Limb (tissue), 2 donors: ENCODE measurements at regions not wholly inside any gene's neighbourhood (a gene's known extent, or its start where the extent isn't known, plus 50 kb on each side); places are given as distances from the start of the nearest gene placed in this dataset.
"Not testable (repeated sequence)": the region's sequence is repeated elsewhere in the genome, so short reads cannot be mapped to it uniquely, and the experiment has no call there.

ENCODE experiments used
- DNase-seq, 2 donors: peaks; one replicate each; pipeline ENCODE4 v3.0.0-alpha.2; 2016; ENCODE audit errors: extremely low spot score in 2 of 2

GRCh38 chr12:76292891-76293290, 55.3 kb downstream of the BBS10 start:
- DNase-seq: not testable (repeated sequence)

GRCh38 chr12:76292305-76292704, 55.9 kb downstream of the BBS10 start:
- not testable (repeated sequence) for DNase-seq

GRCh38 chr12:76290963-76291859, 57.0 kb downstream of the BBS10 start:
- DNase-seq: no peak

GRCh38 chr12:76288218-76288617, 60.0 kb downstream of the BBS10 start:
- no peak for DNase-seq

GRCh38 chr12:76284816-76285750, 63.1 kb downstream of the BBS10 start:
- DNase-seq: no peak

GRCh38 chr12:76282744-76283143, 65.5 kb downstream of the BBS10 start:
- no peak for DNase-seq

- DNase-seq: no peak
These were observed 70.7 kb downstream of the BBS10 start for GRCh38 chr12:76277480-76277879.

- no peak for DNase-seq
These were observed 71.6 kb downstream of the BBS10 start for GRCh38 chr12:76276499-76277151.

GRCh38 chr12:76275511-76276093, 72.6 kb downstream of the BBS10 start:
- DNase-seq: no peak

- DNase-seq: no peak
These were observed 73.7 kb downstream of the BBS10 start for GRCh38 chr12:76274420-76275083.

- DNase-seq: peak in 1 of 2 donors; percentile 38
These were observed 75.9 kb downstream of the BBS10 start for GRCh38 chr12:76272287-76272686.

GRCh38 chr12:76270657-76271358, 77.4 kb downstream of the BBS10 start:
- no peak for DNase-seq

- no peak for DNase-seq
These were observed 79.9 kb downstream of the BBS10 start for GRCh38 chr12:76268267-76268666.

- no peak for DNase-seq
These were observed 81.4 kb downstream of the BBS10 start for GRCh38 chr12:76266797-76267196.

GRCh38 chr12:76265424-76266180, 82.6 kb downstream of the BBS10 start:
- no peak for DNase-seq

- no peak for DNase-seq
These were observed 83.6 kb downstream of the BBS10 start for GRCh38 chr12:76264611-76265012.

GRCh38 chr12:76263696-76264095, 84.5 kb downstream of the BBS10 start:
- DNase-seq: no peak

GRCh38 chr12:76260390-76260748, 87.8 kb downstream of the BBS10 start:
- no peak for DNase-seq

GRCh38 chr12:76259660-76260389, 88.4 kb downstream of the BBS10 start:
- peak in 1 of 2 donors; percentile 75 for DNase-seq
